BLaER1 treated with 17β-estradiol and CSF1 and Interleukin-3, amounts not matched to agents 10 nM and 100 nM (cell line): ENCODE measurements at regions not wholly inside any gene's neighbourhood (a gene's known extent, or its start where the extent isn't known, plus 50 kb on each side); places are given as distances from the start of the nearest gene placed in this dataset.

Experiments
- H3K27ac ChIP-seq, 11 experiments: shearing (Covaris generic); formaldehyde crosslinking; 2 replicates each; pipeline ENCODE4 v1.8.1; 2022
- H3K27me3 ChIP-seq, 11 experiments: shearing (Covaris generic); formaldehyde crosslinking; 2 replicates each; pipeline ENCODE4 v1.8.1; 2022
- H3K36me3 ChIP-seq, 11 experiments: shearing (Covaris generic); formaldehyde crosslinking; 2 replicates each; pipeline ENCODE4 v1.8.1; 2022
- H3K4me1 ChIP-seq, 10 experiments: shearing (Covaris generic); formaldehyde crosslinking; 2 replicates each; pipeline ENCODE4 v1.8.1; 2022
- H3K4me2 ChIP-seq, 11 experiments: shearing (Covaris generic); formaldehyde crosslinking; 2 replicates each; pipeline ENCODE4 v1.8.1; 2022
- H3K4me3 ChIP-seq, 10 experiments: shearing (Covaris generic); formaldehyde crosslinking; 2 replicates each; pipeline ENCODE4 v1.8.1; 2022
- H3K9ac ChIP-seq, 11 experiments: shearing (Covaris generic); formaldehyde crosslinking; 2 replicates each; pipeline ENCODE4 v1.8.1; 2022
- H3K9me3 ChIP-seq, 11 experiments: shearing (Covaris generic); formaldehyde crosslinking; replicated peaks in 1 of 11; 2 replicates each; pipeline ENCODE4 v1.8.1; 2022
- H4K20me1 ChIP-seq, 11 experiments: shearing (Covaris generic); formaldehyde crosslinking; 2 replicates each; pipeline ENCODE4 v1.8.1; 2022
- Cebpa-rat ChIP-seq, 11 experiments: shearing (Covaris generic); IDR thresholded peaks; 2 replicates each; pipeline ENCODE4 v1.8.1; 2022

- Histone ChIP-seq H3K4me1 (peaks cover 0 to 41% (median 3%) of the 10 kb centered on the region in 10 experiments; a peak in 7 of 20 replicates), H3K4me2 (no peak overlapping the region), H4K20me1 (no peaks in the 10 kb centered on the region), H3K36me3 (no peaks in the 10 kb centered on the region), H3K9ac (no peak overlapping the region), H3K27me3 (no peaks in the 10 kb centered on the region), H3K27ac (no peak overlapping the region), H3K9me3 (peaks cover 0 to 17% (median 6%) of the 10 kb centered on the region in 11 experiments; a peak in 6 of 22 replicates), H3K4me3 (no peak overlapping the region)
- no peak for TF ChIP-seq Cebpa-rat (IDR thresholded peaks at IDR 0.05)
Observed at GRCh38 chr20:39676857-39677391, 714.8 kb downstream of the DHX35 start.

- Histone ChIP-seq H3K4me1 (peaks cover 0 to 40% (median 3%) of the 10 kb centered on the region in 10 experiments; a peak in 7 of 20 replicates), H3K27ac (no peak overlapping the region), H4K20me1 (no peaks in the 10 kb centered on the region), H3K36me3 (no peaks in the 10 kb centered on the region), H3K4me2 (no peak overlapping the region), H3K4me3 (no peak overlapping the region), H3K9ac (no peak overlapping the region), H3K9me3 (peaks cover 0 to 17% (median 6%) of the 10 kb centered on the region in 11 experiments; a peak in 6 of 22 replicates), H3K27me3 (no peaks in the 10 kb centered on the region)
- no peak for TF ChIP-seq Cebpa-rat (IDR thresholded peaks at IDR 0.05)
Observed at GRCh38 chr20:39676241-39676640, 714.1 kb downstream of the DHX35 start.

DNA sequence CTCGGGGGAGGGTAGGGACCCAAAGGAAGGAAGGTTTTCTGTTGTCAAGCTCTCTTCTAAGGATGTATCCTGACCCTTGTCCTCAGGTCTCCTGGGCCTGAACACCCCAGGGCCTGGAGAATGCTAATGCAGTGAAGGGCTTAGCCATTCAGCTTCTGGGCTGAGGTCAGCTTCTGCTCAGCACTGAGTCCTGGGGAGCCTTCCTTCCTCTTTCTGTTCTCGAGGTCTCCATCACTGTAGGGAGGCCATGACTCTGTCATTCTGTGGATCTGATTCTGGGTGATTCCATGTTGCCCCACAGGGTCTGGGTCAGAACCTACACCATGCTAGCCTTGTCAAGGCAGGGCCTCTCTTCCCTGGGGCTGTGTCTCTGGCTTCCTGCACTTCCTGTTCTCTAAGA, 712.7 kb downstream of the DHX35 start:
- Histone ChIP-seq H3K4me2 (peak overlapping the region in 2 of 11 experiments; percentile 8 to 38; a peak in 3 of 22 replicates), H3K27me3 (no peaks in the 10 kb centered on the region), H3K9me3 (peaks cover 0 to 12% (median 3%) of the 10 kb centered on the region in 11 experiments; a peak in 5 of 22 replicates), H3K4me1 (peaks cover 0 to 37% (median 2%) of the 10 kb centered on the region in 10 experiments; a peak in 7 of 20 replicates), H3K4me3 (no peak overlapping the region), H4K20me1 (no peaks in the 10 kb centered on the region), H3K27ac (peak overlapping the region in 2 of 11 experiments; percentile 2 to 6; a peak in 1 of 22 replicates), H3K36me3 (no peaks in the 10 kb centered on the region), H3K9ac (no peak overlapping the region)
- TF ChIP-seq Cebpa-rat (IDR thresholded peaks at IDR 0.05) = no peak

GRCh38 chr20:39670988-39671387, 708.8 kb downstream of the DHX35 start:
- H3K27ac ChIP-seq = peak overlapping the region in 2 of 11 experiments; percentile 26 to 33; a peak in 2 of 22 replicates
- H3K9ac ChIP-seq = no peak overlapping the region
- peak overlapping the region in 2 of 11 experiments; percentile 38 to 44; a peak in 4 of 22 replicates for H3K4me2 ChIP-seq
- no peaks in the 10 kb centered on the region for H3K9me3 ChIP-seq
- no peak for TF ChIP-seq Cebpa-rat (IDR thresholded peaks at IDR 0.05)
- H3K4me1 ChIP-seq = peaks cover 0 to 40% (median 0%) of the 10 kb centered on the region in 10 experiments; a peak in 5 of 20 replicates
- H3K27me3 ChIP-seq = no peaks in the 10 kb centered on the region
- no peaks in the 10 kb centered on the region for H4K20me1 ChIP-seq
- no peak overlapping the region for H3K4me3 ChIP-seq
- H3K36me3 ChIP-seq = no peaks in the 10 kb centered on the region

DNA sequence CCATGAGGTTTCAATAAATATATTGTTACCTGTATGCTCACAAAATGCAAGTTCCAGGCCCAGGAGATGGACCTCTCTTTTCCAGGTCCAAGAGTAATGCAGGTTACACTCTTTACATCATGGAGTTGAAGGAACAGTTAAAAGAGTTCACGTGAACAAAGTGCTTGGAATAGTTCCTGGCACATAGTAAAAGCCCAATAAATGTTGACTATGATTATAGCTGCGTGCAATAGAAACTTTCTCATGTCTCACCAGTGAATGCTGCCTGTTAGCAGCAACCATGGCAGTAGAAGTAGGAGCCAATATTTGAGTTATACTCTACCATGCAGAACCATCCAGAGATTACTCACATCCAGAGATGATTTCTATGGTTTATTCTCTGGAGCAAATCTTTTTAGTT, 707.5 kb downstream of the DHX35 start:
- no peaks in the 10 kb centered on the region for H3K36me3 ChIP-seq
- no peaks in the 10 kb centered on the region for H4K20me1 ChIP-seq
- no peak overlapping the region for H3K4me2 ChIP-seq
- H3K27me3 ChIP-seq = no peaks in the 10 kb centered on the region
- no peaks in the 10 kb centered on the region for H3K9me3 ChIP-seq
- H3K4me1 ChIP-seq = peaks cover 0 to 36% (median 0%) of the 10 kb centered on the region in 10 experiments; a peak in 5 of 20 replicates
- no peak overlapping the region for H3K4me3 ChIP-seq
- H3K27ac ChIP-seq = no peak overlapping the region
- no peak for TF ChIP-seq Cebpa-rat (IDR thresholded peaks at IDR 0.05)
- H3K9ac ChIP-seq = no peak overlapping the region

DNA sequence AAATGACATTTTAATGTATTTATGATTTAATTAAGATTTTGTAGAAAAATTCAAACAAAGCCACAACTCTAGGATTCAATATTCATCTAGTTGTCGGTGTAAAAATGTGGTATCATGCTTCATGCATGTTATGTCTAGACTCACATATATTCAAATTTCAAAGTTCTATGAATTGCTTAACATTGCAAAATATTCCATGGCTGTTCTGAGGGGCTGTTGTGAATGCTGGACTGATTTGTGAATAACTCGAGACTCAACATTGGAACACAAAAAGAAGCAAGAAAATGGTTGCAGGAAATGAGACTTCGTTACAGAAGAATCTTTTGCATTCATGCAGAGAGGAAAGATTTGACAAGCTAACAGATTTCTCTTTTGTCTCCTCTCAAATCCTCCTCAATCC, 705.9 kb downstream of the DHX35 start:
- no peaks in the 10 kb centered on the region for H3K27me3 ChIP-seq
- no peaks in the 10 kb centered on the region for H3K36me3 ChIP-seq
- no peak for TF ChIP-seq Cebpa-rat (IDR thresholded peaks at IDR 0.05)

GRCh38 chr20:39661833-39662232, 699.7 kb downstream of the DHX35 start:
- peaks cover 0 to 41% (median 0%) of the 10 kb centered on the region in 10 experiments; a peak in 7 of 20 replicates for H3K4me1 ChIP-seq
- no peaks in the 10 kb centered on the region for H3K9me3 ChIP-seq
- H3K4me3 ChIP-seq = no peak overlapping the region
- H4K20me1 ChIP-seq = no peaks in the 10 kb centered on the region
- H3K27me3 ChIP-seq = no peaks in the 10 kb centered on the region
- H3K9ac ChIP-seq = no peak overlapping the region
- H3K27ac ChIP-seq = no peak overlapping the region
- peak overlapping the region in 3 of 11 experiments; percentile 36 to 77 (median 69); a peak in 6 of 22 replicates for H3K4me2 ChIP-seq
- no peak for TF ChIP-seq Cebpa-rat (IDR thresholded peaks at IDR 0.05)
- H3K36me3 ChIP-seq = no peaks in the 10 kb centered on the region

More for the DNA sequence above, 705.9 kb downstream of the DHX35 start:
- H3K27ac ChIP-seq = no peak overlapping the region
- H3K9ac ChIP-seq = no peak overlapping the region
- no peaks in the 10 kb centered on the region for H3K9me3 ChIP-seq
- H4K20me1 ChIP-seq = no peaks in the 10 kb centered on the region
- H3K4me3 ChIP-seq = no peak overlapping the region
- H3K4me2 ChIP-seq = no peak overlapping the region
- peaks cover 0 to 28% (median 0%) of the 10 kb centered on the region in 10 experiments; a peak in 5 of 20 replicates for H3K4me1 ChIP-seq

- Histone ChIP-seq H3K9ac (no peak overlapping the region), H3K36me3 (no peaks in the 10 kb centered on the region), H3K4me2 (peak overlapping the region in 3 of 11 experiments; percentile 57 to 77 (median 69); a peak in 5 of 22 replicates), H3K27ac (no peak overlapping the region), H3K9me3 (no peaks in the 10 kb centered on the region), H3K4me3 (no peak overlapping the region), H3K4me1 (peaks cover 0 to 32% (median 0%) of the 10 kb centered on the region in 10 experiments; a peak in 7 of 20 replicates), H4K20me1 (no peaks in the 10 kb centered on the region), H3K27me3 (no peaks in the 10 kb centered on the region)
- no peak for TF ChIP-seq Cebpa-rat (IDR thresholded peaks at IDR 0.05)
Observed at GRCh38 chr20:39660965-39661364, 698.8 kb downstream of the DHX35 start.

DNA sequence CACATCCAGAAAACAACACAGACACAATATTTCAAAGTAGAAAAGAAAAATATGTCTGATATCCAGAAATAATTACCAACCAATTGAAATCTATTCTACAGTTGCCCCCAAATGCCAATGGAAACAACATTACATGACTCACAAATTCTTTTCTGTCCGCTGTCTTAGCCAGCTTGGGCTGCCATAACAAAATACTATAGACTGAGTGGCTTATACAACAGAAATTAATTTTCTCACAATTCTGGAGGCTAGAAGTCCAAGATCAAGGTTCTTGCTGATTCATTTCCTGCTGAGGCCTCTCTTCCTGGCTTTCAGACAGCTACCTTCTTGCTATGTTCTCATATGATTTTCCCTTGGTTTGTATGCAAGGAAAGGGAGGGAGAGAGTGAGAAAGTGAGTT, 698.1 kb downstream of the DHX35 start:
- no peak for TF ChIP-seq Cebpa-rat (IDR thresholded peaks at IDR 0.05)
- H3K9ac ChIP-seq = no peak overlapping the region
- H3K4me2 ChIP-seq = peak overlapping the region in 4 of 11 experiments; percentile 3 to 77 (median 50); a peak in 6 of 22 replicates

More for the DNA sequence above, 698.1 kb downstream of the DHX35 start:
- no peaks in the 10 kb centered on the region for H3K36me3 ChIP-seq
- H4K20me1 ChIP-seq = no peaks in the 10 kb centered on the region
- H3K27ac ChIP-seq = peak overlapping the region in 1 of 11 experiments; percentile 5; a peak in 1 of 22 replicates
- H3K27me3 ChIP-seq = no peaks in the 10 kb centered on the region
- no peak overlapping the region for H3K4me3 ChIP-seq
- H3K9me3 ChIP-seq = no peaks in the 10 kb centered on the region
- peaks cover 0 to 30% (median 0%) of the 10 kb centered on the region in 10 experiments; a peak in 7 of 20 replicates for H3K4me1 ChIP-seq
